Osteoblast (primary cell): ENCODE measurements at regions not wholly inside any gene's neighbourhood (a gene's known extent, or its start where the extent isn't known, plus 50 kb on each side); places are given as distances from the start of the nearest gene placed in this dataset. TPM values are rescaled to one million over a fixed set of nuclear protein-coding genes. Genes with fewer than 3 reads are reported as not detected.

Experiments
- DNase-seq: peaks from one replicate; pipeline ENCODE4 v3.0.0; 2011; ENCODE audit warnings: low spot score, mixed read lengths; ENCODE audit not compliant: insufficient read length; ENCODE audit errors: missing footprints
- H2AFZ ChIP-seq: 2 replicates; pipeline ENCODE4 v1.6.0; 2011; ENCODE audit warnings: mild to moderate bottlenecking, low read length
- H3K27ac ChIP-seq: 2 replicates; pipeline ENCODE4 v1.5.1; 2011; ENCODE audit warnings: mild to moderate bottlenecking, low read depth, low read length, moderate library complexity
- H3K27me3 ChIP-seq: 2 replicates; pipeline ENCODE4 v1.6.0; 2012; ENCODE audit warnings: mild to moderate bottlenecking, control low read depth, inconsistent platforms, low read length, moderate library complexity; ENCODE audit not compliant: insufficient read depth
- H3K36me3 ChIP-seq: 2 replicates; pipeline ENCODE4 v1.5.1; 2011; ENCODE audit warnings: mild to moderate bottlenecking, low read length, control low read depth, moderate library complexity; ENCODE audit not compliant: insufficient read depth
- H3K4me1 ChIP-seq: 2 replicates; pipeline ENCODE4 v1.5.1; 2011; ENCODE audit warnings: mild to moderate bottlenecking, low read length, control low read depth, moderate library complexity; ENCODE audit not compliant: insufficient read depth
- H3K4me2 ChIP-seq: 2 replicates; pipeline ENCODE4 v1.6.0; 2011; ENCODE audit warnings: mild to moderate bottlenecking, low read length; ENCODE audit not compliant: insufficient read depth
- H3K4me3 ChIP-seq: fragments of 200-600 bp; sonication (generic); 3 replicates; pipeline ENCODE4 v1.5.1; 2012; ENCODE audit warnings: mild to moderate bottlenecking, low read length, inconsistent platforms; ENCODE audit not compliant: insufficient read depth
- H3K79me2 ChIP-seq: 2 replicates; pipeline ENCODE4 v1.6.0; 2012; ENCODE audit warnings: mild to moderate bottlenecking, low read length, control low read depth, inconsistent platforms; ENCODE audit not compliant: insufficient read depth
- H3K9me3 ChIP-seq: 2 replicates; pipeline ENCODE4 v1.5.1; 2011; ENCODE audit warnings: low read depth, low read length, control low read depth
- H4K20me1 ChIP-seq: 2 replicates; pipeline ENCODE4 v1.6.0; 2012; ENCODE audit warnings: mild to moderate bottlenecking, low read length, control low read depth; ENCODE audit not compliant: insufficient read depth
- CTCF ChIP-seq: IDR thresholded peaks from 2 replicates; pipeline ENCODE4 v1.5.1; 2011; ENCODE audit warnings: mild to moderate bottlenecking, low read depth, low read length, moderate library complexity; ENCODE audit errors: extremely low read depth
- small RNA-seq: library from RNA; depleted of rRNA; stranded (forward); fragments of <200 nt; gene quantifications from one replicate; pipeline ENCODE3, GENCODE V24; 2012

- H3K27ac ChIP-seq: no peak overlapping the region
- peaks cover 5% of the 10 kb centered on the region for H3K4me1 ChIP-seq
- H3K4me2 ChIP-seq: peak overlapping the region; percentile 80
- H4K20me1 ChIP-seq: no peaks in the 10 kb centered on the region
- H3K79me2 ChIP-seq: no peaks in the 10 kb centered on the region
- no peak for TF ChIP-seq CTCF
- no peaks in the 10 kb centered on the region for H3K9me3 ChIP-seq
- peak; percentile 84 for DNase-seq
- peak overlapping the region; percentile 77 for H2AFZ ChIP-seq
- no peaks in the 10 kb centered on the region for H3K27me3 ChIP-seq
- no peaks in the 10 kb centered on the region for H3K36me3 ChIP-seq
- H3K4me3 ChIP-seq: peak overlapping the region; percentile 67
Observed at GRCh38 chr12:116508145-116509121, 50.7 kb upstream of the MAP1LC3B2 start.

Small RNA genes lying in the stretch of these regions (small RNA-seq; reads per million reads assigned to genes)
- gene MIR4472-2: not detected
